ENCODE measurements at regions not wholly inside any gene's neighbourhood (a gene's known extent, or its start where the extent isn't known, plus 50 kb on each side); places are given as distances from the start of the nearest gene placed in this dataset.

DNA sequence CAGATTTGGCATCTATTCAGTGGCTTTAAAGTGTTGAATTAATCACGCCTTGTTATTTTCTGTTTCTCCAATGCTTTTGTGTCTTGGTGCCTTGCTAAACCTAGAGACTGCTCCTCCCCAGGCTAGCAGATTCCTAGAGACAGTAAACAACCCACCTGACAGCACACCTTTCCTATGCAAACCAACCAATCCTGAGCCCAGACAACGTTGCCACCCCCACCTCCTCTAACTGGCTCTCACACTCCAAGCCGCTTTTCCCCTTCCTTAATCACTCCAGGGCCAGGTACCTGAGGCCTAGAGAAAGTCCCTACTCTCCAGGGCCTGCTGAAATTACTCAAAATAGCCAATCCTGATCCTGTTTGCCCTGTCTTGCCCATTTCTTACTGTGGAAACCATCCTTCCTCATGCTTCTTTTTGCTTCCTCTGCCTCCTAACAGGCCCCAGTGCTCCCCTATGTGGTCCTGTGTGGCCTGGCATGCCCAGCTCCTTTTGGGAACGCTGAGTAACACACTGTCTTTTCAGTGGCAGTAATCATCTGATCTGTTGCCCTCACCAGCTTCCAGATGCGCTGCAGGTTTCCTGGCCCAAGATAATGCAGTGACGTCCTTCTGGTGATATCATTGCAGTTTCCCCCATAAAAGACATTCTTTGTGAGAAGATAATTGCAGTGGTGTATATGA is 53.4 kb downstream of the GAS1 start:
- TF ChIP-seq, protein P1, sequence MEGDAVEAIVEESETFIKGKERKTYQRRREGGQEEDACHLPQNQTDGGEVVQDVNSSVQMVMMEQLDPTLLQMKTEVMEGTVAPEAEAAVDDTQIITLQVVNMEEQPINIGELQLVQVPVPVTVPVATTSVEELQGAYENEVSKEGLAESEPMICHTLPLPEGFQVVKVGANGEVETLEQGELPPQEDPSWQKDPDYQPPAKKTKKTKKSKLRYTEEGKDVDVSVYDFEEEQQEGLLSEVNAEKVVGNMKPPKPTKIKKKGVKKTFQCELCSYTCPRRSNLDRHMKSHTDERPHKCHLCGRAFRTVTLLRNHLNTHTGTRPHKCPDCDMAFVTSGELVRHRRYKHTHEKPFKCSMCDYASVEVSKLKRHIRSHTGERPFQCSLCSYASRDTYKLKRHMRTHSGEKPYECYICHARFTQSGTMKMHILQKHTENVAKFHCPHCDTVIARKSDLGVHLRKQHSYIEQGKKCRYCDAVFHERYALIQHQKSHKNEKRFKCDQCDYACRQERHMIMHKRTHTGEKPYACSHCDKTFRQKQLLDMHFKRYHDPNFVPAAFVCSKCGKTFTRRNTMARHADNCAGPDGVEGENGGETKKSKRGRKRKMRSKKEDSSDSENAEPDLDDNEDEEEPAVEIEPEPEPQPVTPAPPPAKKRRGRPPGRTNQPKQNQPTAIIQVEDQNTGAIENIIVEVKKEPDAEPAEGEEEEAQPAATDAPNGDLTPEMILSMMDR (IDR thresholded peaks at IDR 0.05) = no peak
- DNase-seq (ENCODE audit: low spot score) (no peak), ATAC-seq (ENCODE audit: insufficient number of reproducible peaks, low FRiP score, low read depth) (no peak)
- H3K4me3 ChIP-seq = no peak overlapping the region
- no peaks in the 10 kb centered on the region for H3K36me3 ChIP-seq
- no peaks in the 10 kb centered on the region for H3K4me1 ChIP-seq (ENCODE audit: control insufficient read depth in 1 of 2, low read depth in 2 of 2)
- no peaks in the 10 kb centered on the region for H3K9me3 ChIP-seq
- H3K27me3 ChIP-seq (replicated peaks; ENCODE audit: insufficient read depth) = no peaks in the 10 kb centered on the region
- no peak overlapping the region for H3K27ac ChIP-seq

GRCh38 chr9:86892576-86892975 is 54.7 kb downstream of the GAS1 start:
- DNase-seq (ENCODE audit: low spot score) = no peak
- TF ChIP-seq, protein P1 (IDR thresholded peaks at IDR 0.05) = no peak

GRCh38 chr9:86891886-86892437 is 55.3 kb downstream of the GAS1 start:
- Histone ChIP-seq H3K27ac (no peak overlapping the region), H3K4me3 (no peak overlapping the region), H3K27me3 (replicated peaks; ENCODE audit: insufficient read depth) (no peaks in the 10 kb centered on the region), H3K4me1 (ENCODE audit: control insufficient read depth in 1 of 2, low read depth in 2 of 2) (no peaks in the 10 kb centered on the region), H3K9me3 (no peaks in the 10 kb centered on the region), H3K36me3 (no peaks in the 10 kb centered on the region)
- ATAC-seq (ENCODE audit: insufficient number of reproducible peaks, low FRiP score, low read depth) (no peak), DNase-seq (ENCODE audit: low spot score) (no peak)
- TF ChIP-seq, protein P1 (IDR thresholded peaks at IDR 0.05) = no peak

More at GRCh38 chr9:86892576-86892975, 54.7 kb downstream of the GAS1 start:
- no peak for ATAC-seq (ENCODE audit: insufficient number of reproducible peaks, low FRiP score, low read depth)
- no peaks in the 10 kb centered on the region for H3K9me3 ChIP-seq
- no peak overlapping the region for H3K27ac ChIP-seq
- H3K4me1 ChIP-seq (ENCODE audit: control insufficient read depth in 1 of 2, low read depth in 2 of 2) = no peaks in the 10 kb centered on the region
- no peak overlapping the region for H3K4me3 ChIP-seq
- H3K36me3 ChIP-seq = no peaks in the 10 kb centered on the region
- H3K27me3 ChIP-seq (replicated peaks; ENCODE audit: insufficient read depth) = no peaks in the 10 kb centered on the region

- Histone ChIP-seq H3K9me3 (no peaks in the 10 kb centered on the region), H3K27me3 (replicated peaks; ENCODE audit: insufficient read depth) (no peaks in the 10 kb centered on the region), H3K4me3 (no peak overlapping the region), H3K4me1 (ENCODE audit: control insufficient read depth in 1 of 2, low read depth in 2 of 2) (no peaks in the 10 kb centered on the region), H3K36me3 (no peaks in the 10 kb centered on the region), H3K27ac (no peak overlapping the region)
- DNase-seq (ENCODE audit: low spot score) (no peak), ATAC-seq (ENCODE audit: insufficient number of reproducible peaks, low FRiP score, low read depth) (no peak)
- TF ChIP-seq, protein P1 (IDR thresholded peaks at IDR 0.05) = no peak
These were observed 56.2 kb downstream of the GAS1 start for GRCh38 chr9:86891091-86891490.

DNA sequence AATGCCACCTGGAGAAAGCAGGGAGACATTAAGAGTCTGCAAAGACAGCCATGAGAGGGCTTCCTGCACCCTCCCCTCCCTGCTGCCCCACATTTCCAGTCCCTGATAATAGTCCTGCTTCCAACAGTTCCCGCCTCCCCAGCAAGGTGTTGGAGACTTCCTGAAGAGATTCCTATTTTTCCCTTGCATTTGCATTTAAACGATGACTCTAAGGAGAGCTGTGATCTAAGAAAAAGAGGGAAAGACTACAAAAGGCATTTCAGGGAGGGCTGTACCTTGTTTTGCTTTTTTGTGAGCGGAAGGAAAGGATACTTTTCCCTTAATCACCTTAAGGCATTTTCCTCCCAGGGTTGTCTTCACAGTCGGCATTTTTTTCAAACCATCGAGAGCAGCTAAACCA is 62.1 kb downstream of the GAS1 start:
- DNase-seq (ENCODE audit: low spot score) = no peak
- H3K36me3 ChIP-seq = no peaks in the 10 kb centered on the region
- no peaks in the 10 kb centered on the region for H3K4me1 ChIP-seq (ENCODE audit: control insufficient read depth in 1 of 2, low read depth in 2 of 2)
- TF ChIP-seq, protein P1 (IDR thresholded peaks at IDR 0.05) = no peak
- ATAC-seq (ENCODE audit: insufficient number of reproducible peaks, low FRiP score, low read depth) = no peak
- H3K27me3 ChIP-seq (replicated peaks; ENCODE audit: insufficient read depth) = no peaks in the 10 kb centered on the region
- no peaks in the 10 kb centered on the region for H3K9me3 ChIP-seq
- no peak overlapping the region for H3K4me3 ChIP-seq
- H3K27ac ChIP-seq = no peak overlapping the region

Data from thoracic aorta (tissue), 2 donors.